Pancreas (tissue), 10 donors: ENCODE measurements at regions not wholly inside any gene's neighbourhood (a gene's known extent, or its start where the extent isn't known, plus 50 kb on each side); places are given as distances from the start of the nearest gene placed in this dataset.

ENCODE experiments used
- ATAC-seq, 4 donors: fragments of 200-7000 bp; cut with Tn5 transposase; one replicate each; pipeline versions ENCODE4 v1.8.0 to v1.9.1; 2020; ENCODE audit warnings: mild to moderate bottlenecking in 4 of 4, moderate library complexity in 4 of 4
- DNase-seq, 6 donors: peaks; one replicate each; pipeline ENCODE4 v3.0.0-alpha.2; 2020
- FAIRE-seq: peaks from 2 replicates; lab custom pipeline; 2012; peaks lifted over from hg19 to GRCh38; lab: Jason Lieb, UNC
- H3K27ac ChIP-seq, 4 donors: fragments of 200-600 bp; sonication (generic); 1 replicate in 3 of 4; 2 replicates in 1 of 4; pipeline versions ENCODE4 v1.5.0 to v1.8.0; 2020
- H3K27me3 ChIP-seq, 4 donors: fragments of 200-600 bp; one replicate each; pipeline ENCODE4 v1.8.0; 2021
- H3K36me3 ChIP-seq, 3 donors: fragments of 200-600 bp; sonication (generic) in 1 of 3; one replicate each; pipeline versions ENCODE4 v1.5.0 to v1.8.0; 2020 to 2021
- H3K4me1 ChIP-seq, 3 donors: fragments of 200-600 bp; one replicate each; pipeline ENCODE4 v1.8.0; 2021
- H3K4me3 ChIP-seq, 4 donors: fragments of 200-600 bp; sonication (generic) in 2 of 4; one replicate each; pipeline versions ENCODE4 v1.5.0 to v1.8.0; 2020 to 2021
- H3K9me3 ChIP-seq, 4 donors: fragments of 200-600 bp; one replicate each; pipeline ENCODE4 v1.8.0; 2021
- WGBS, 2 donors: extraction: QIAGEN DNeasy Blood & Tissue Kit; methylation state at CpG; one replicate each; pipeline ENCODE4 v1.1.7; 2013; 5-methylcytosine and 5-hydroxymethylcytosine counted together
- intact Hi-C, 3 donors: fragments of 100-400 bp; cut with DNase I; formaldehyde crosslinking; loops; one replicate each; pipeline versions ENCODE4 v1.11.1 to v1.14.2; 2022
- TF ChIP-seq, protein P1 (sequence below), 4 donors: fragments of 200-600 bp; sonication (generic) in 3 of 4; IDR thresholded peaks; one replicate each; pipeline versions ENCODE4 v1.5.0 to v1.8.0; 2021; ENCODE audit warnings: antibody characterized with exemption in 4 of 4
- donor health status: healthy with polysubstance abuse.
- donor health status: DM: no; HTN: no; CAD: no; lungs with moderate emphysema.
- donor health status: DM: no; HTN: no; CAD: no.
- donor health status: control.
- donor health status: control.
- donor health status: Bipolar disorder and iron deficiency.
- donor health status: DM: yes; HTN: yes; CAD: no.
- donor health status: DM: no; HTN: no; CAD: no.
- donor health status: DM: no; HTN: no; CAD: no.
- donor health status: DM: yes; HTN: yes; CAD: no.

DNA sequence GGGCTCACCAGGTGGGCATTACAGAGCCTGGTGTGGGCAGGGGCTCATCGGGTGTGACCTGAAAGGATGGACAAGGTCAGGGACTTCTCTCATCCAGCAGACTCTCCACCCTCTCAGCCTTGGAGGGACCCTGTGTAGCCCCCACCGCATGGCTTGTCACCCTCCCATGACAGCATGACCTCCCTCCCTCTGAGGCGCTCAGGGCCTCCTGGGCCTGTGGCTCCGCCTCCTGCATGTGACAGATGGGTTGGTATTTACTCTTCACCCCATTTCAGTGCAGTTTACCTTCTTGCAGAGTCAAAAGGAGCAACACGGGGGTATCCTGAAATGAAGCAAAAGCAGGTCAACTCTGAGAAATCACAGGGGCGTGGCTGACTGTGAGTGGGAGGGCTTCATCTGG, 298.6 kb upstream of the AJAP1 start:
- no peaks in the 10 kb centered on the region for H3K4me1 ChIP-seq
- no peaks in the 10 kb centered on the region for H3K27me3 ChIP-seq
- H3K4me3 ChIP-seq = no peak overlapping the region
- H3K27ac ChIP-seq = no peak overlapping the region
- H3K9me3 ChIP-seq = no peaks in the 10 kb centered on the region
- ATAC-seq (no peak), FAIRE-seq (no peak), DNase-seq (no peak)
- no peaks in the 10 kb centered on the region for H3K36me3 ChIP-seq
- intact Hi-C loops = no loop called here
- 29 to 35% methylated on average over 6 of the region's 6 CpGs for WGBS, 2 donors
- TF ChIP-seq, protein P1, sequence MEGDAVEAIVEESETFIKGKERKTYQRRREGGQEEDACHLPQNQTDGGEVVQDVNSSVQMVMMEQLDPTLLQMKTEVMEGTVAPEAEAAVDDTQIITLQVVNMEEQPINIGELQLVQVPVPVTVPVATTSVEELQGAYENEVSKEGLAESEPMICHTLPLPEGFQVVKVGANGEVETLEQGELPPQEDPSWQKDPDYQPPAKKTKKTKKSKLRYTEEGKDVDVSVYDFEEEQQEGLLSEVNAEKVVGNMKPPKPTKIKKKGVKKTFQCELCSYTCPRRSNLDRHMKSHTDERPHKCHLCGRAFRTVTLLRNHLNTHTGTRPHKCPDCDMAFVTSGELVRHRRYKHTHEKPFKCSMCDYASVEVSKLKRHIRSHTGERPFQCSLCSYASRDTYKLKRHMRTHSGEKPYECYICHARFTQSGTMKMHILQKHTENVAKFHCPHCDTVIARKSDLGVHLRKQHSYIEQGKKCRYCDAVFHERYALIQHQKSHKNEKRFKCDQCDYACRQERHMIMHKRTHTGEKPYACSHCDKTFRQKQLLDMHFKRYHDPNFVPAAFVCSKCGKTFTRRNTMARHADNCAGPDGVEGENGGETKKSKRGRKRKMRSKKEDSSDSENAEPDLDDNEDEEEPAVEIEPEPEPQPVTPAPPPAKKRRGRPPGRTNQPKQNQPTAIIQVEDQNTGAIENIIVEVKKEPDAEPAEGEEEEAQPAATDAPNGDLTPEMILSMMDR (IDR thresholded peaks at IDR 0.05) = no peak

DNA sequence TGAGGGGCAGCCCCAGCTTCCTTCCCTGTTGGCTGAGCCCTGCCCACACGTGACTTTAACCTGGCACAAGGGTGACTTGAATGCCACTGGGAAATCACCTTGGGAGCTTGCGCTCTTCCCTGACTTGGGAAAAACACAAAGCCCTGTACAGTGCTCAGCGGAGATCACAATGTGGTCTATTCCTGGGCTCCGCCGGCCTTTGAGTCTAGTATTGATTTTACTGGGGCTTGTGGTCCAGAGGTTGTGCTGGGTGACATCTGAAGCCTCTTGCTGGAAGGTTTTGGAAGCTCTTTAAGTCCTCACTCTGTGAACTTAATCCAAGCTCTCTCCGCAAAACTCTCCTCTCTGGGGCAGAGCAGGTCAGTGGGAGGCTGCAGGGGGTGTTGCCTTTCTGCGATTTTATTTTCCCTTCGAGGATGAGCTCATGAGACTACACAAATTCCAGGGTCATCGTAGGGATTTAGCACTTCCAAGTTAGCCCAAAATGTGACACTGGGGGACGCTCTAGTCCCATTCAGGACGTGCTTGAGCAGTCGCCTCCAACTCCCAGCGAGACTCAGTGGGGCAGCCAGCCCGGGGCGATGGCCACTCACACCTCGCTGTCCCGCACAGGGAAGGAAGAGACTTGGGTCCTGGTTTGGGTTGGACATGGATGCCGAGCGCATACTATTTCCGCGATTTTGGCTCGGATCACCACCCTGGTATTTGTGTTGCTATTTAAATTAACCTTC, 291.9 kb upstream of the AJAP1 start:
- TF ChIP-seq, protein P1 (IDR thresholded peaks at IDR 0.05) = no peak
- FAIRE-seq (no peak), DNase-seq (no peak), ATAC-seq (no peak)
- WGBS, 2 donors = 65 to 72% methylated on average over 22 of the region's 22 CpGs
- H3K9me3 ChIP-seq = no peaks in the 10 kb centered on the region
- no peak overlapping the region for H3K4me3 ChIP-seq
- H3K36me3 ChIP-seq = no peaks in the 10 kb centered on the region
- H3K27me3 ChIP-seq = no peaks in the 10 kb centered on the region
- no peak overlapping the region for H3K27ac ChIP-seq
- intact Hi-C loops = no loop called here
- no peaks in the 10 kb centered on the region for H3K4me1 ChIP-seq

DNA sequence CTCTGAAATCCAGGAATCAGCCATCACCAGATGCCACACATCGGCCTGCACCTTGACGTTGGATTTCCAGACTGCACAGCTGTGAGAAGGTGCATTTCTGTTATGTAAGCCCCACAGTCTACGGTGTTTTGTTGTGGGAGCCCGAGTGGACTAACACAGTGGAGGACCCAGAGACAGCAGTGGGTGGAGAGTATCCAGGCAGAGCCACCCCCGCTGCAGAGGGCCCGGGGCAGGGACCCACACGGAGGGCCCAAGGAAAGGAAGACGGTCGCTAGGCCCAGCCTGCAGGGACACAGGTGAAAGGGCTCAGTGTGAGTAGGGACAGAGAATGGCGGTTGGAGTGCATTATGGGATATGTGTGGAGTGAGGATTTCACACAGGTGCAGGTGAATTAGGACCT, 288.3 kb upstream of the AJAP1 start:
- FAIRE-seq = no peak
- intact Hi-C loops = no loop called here

DNA sequence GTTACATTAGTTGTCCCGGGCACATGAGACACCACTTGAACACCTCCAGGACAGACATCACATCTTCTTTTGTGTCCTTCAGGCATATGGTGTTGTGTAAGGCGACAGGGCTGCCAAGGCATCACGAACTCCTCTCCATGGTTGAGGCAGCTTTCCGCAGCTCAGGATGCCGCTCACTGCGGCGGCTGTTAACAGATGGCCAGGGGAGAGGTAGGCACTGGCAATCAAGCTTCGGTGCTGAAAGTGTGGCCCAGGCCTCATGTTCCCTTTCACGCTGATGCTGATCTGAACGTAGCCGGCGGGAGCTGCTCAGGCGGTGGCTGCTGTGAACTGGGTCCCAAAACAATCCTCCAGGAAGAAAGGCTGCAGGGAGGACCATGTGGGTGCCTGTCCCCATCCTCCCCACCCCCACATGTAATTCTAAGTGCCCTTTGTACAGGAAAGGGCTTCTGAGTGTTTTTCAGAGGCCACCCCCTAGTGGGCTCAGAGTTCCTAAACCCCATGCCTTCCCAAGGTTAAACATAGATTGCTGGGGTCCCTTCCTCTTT, 287.1 kb upstream of the AJAP1 start:
- H3K9me3 ChIP-seq = no peaks in the 10 kb centered on the region
- intact Hi-C loops = no loop called here
- TF ChIP-seq, protein P1 (IDR thresholded peaks at IDR 0.05) = no peak
- FAIRE-seq (no peak), DNase-seq (no peak), ATAC-seq (no peak)
- 65 to 75% methylated on average over 13 of the region's 13 CpGs for WGBS, 2 donors
- H3K4me3 ChIP-seq = no peak overlapping the region
- no peaks in the 10 kb centered on the region for H3K36me3 ChIP-seq
- H3K27ac ChIP-seq = no peak overlapping the region
- no peaks in the 10 kb centered on the region for H3K27me3 ChIP-seq
- no peaks in the 10 kb centered on the region for H3K4me1 ChIP-seq

More for the DNA sequence above, 288.3 kb upstream of the AJAP1 start:
- DNase-seq (no peak), ATAC-seq (no peak)
- Histone ChIP-seq H3K36me3 (no peaks in the 10 kb centered on the region), H3K9me3 (no peaks in the 10 kb centered on the region), H3K4me1 (no peaks in the 10 kb centered on the region), H3K27me3 (no peaks in the 10 kb centered on the region), H3K4me3 (no peak overlapping the region), H3K27ac (no peak overlapping the region)
- WGBS, 2 donors = 77 to 82% methylated on average over 10 of the region's 10 CpGs
- TF ChIP-seq, protein P1 (IDR thresholded peaks at IDR 0.05) = no peak

DNA sequence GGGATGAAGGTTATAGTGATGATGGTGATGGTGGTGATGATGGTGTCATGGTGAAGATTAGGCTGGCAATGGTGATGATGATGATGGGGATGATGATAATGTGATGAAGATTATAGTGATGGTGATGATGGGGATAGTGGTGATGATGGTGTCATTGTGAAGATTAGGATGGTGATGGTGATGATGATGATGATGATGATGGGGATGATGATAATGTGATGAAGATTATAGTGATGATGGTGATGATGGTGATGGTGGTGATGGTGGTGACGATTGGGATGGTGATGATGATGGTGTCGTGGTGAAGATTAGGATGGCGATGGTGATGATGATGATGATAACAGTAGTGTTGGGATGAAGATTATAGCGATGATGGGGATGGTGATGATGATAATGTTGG, 285.1 kb upstream of the AJAP1 start:
- intact Hi-C loops = no loop called here
- H3K27ac ChIP-seq = no peak overlapping the region
- FAIRE-seq = no peak
- H3K36me3 ChIP-seq = no peaks in the 10 kb centered on the region
- H3K4me3 ChIP-seq = no peak overlapping the region
- H3K27me3 ChIP-seq = no peaks in the 10 kb centered on the region
- WGBS, 2 donors = 70 to 81% methylated on average over 4 of the region's 4 CpGs
- no peaks in the 10 kb centered on the region for H3K9me3 ChIP-seq
- H3K4me1 ChIP-seq = no peaks in the 10 kb centered on the region
- ATAC-seq = no peak
- no peak for DNase-seq
- TF ChIP-seq, protein P1 (IDR thresholded peaks at IDR 0.05) = no peak
